Lower leg skin (tissue), 3 donors: ENCODE measurements at regions not wholly inside any gene's neighbourhood (a gene's known extent, or its start where the extent isn't known, plus 50 kb on each side); places are given as distances from the start of the nearest gene placed in this dataset.

Source experiments
- CTCF ChIP-seq, 3 donors: fragments of 450-650 bp; IDR thresholded peaks; one replicate each; pipeline ENCODE4 v1.5.1; 2016; ENCODE audit warnings: antibody characterized with exemption in 3 of 3, mild to moderate bottlenecking in 3 of 3, moderate library complexity in 2 of 3
- POLR2A ChIP-seq, 2 donors: fragments of 450-650 bp; IDR thresholded peaks; one replicate each; pipeline ENCODE4 v1.6.1; 2016 to 2017; ENCODE audit warnings: antibody characterized with exemption in 2 of 2, mild to moderate bottlenecking in 1 of 2, moderate library complexity in 1 of 2

GRCh38 chr11:44469412-44469811 is 96.1 kb upstream of the CD82 start:
- TF ChIP-seq CTCF (IDR thresholded peaks at IDR 0.05) = no peak
- TF ChIP-seq POLR2A (IDR thresholded peaks at IDR 0.05) = no peak
